ENCODE measurements at regions not wholly inside any gene's neighbourhood (a gene's known extent, or its start where the extent isn't known, plus 50 kb on each side); places are given as distances from the start of the nearest gene placed in this dataset.

DNA sequence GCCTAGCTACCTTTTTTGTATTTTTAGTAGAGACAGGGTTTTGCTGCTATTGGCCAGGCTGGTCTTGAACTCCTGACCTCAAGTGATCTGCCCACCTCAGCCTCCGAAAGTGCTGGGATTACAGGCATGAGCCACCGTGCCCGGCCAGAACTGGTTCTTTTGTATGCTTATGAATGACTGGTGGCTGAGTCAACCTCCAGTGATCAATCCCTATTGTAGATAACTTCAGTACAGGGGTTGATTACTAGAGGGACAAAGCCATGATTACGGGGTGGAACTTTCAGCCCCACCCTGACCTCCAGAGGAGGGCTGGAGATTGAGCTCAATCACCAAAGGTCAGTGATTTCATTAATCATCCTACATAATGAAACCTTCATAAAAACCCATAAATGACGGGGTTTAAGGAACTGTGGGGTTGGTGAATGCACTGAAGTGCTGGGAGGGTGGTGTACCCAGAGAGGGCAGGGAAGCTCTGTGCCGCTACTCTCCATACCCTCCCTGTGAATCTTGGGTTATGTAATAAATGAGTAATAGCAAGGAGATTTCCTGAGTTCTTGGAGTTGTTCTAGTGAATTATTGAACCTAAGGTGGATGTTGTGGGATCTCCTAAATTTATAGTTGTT lies 281.8 kb upstream of the CXCR4 start:
- FAIRE-seq = no peak

DNA sequence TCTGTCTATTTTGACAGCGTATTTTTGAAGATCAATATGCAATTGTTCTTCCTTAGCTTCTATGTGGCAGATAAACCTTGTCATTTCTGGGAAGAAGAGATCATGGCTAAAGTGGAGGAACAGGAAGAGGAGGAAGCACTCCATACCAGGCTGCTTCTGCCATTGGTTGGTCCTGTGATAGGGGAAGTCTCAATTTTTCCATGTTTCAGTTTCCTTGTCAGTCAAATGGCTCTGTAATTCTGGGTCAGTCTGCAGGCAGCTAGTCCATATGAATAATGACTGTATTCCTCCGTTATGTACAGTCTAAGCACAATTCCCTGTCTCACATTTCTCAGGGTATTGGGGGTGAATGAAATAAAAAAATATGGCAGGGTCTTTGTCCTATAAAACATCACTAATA lies 277.6 kb upstream of the CXCR4 start:
- FAIRE-seq = no peak

DNA sequence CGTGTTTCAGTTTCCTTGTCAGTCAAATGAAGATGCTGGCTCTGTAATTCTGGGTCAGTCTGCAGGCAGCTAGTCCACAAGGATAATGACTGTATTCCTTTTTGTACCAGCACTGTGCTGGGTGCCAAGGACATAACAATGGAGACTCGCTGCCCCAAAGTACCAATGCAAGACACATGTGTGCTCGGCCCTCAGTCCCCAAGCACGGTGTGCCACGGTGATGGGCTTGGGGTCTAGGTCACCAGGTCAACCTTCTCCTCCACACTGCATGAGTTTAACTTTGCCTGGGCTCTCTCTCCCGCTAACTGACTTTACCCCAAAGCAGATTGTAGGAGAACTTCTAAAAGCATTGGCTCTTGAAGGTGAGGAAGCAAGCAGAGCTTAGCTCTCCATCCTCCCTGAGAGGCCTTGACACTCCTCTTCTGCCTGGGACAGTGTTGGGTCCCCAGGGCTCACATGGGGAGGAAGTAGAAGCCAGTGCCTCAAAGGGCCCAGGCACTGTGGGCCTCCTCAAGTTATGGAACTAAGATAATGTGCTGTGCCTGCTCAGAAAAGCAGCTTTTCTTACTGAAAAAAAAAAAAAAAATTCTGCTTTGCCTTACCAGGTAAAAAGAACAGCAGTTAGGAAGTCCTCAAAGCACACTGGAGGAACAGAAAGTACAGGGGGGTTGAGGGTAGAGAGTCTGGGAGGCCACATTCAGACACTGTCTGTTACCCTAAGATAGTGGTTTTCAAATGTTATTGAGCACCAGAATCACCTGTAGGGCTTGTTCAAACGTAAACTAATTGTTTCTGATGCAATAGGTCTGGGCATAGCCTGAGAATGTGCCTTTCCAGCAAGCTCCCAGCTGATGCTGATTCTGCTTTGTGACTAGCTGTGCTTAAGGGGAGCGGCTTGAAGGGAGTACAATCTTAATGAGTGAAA lies 276.4 kb upstream of the CXCR4 start:
- FAIRE-seq = no peak

DNA sequence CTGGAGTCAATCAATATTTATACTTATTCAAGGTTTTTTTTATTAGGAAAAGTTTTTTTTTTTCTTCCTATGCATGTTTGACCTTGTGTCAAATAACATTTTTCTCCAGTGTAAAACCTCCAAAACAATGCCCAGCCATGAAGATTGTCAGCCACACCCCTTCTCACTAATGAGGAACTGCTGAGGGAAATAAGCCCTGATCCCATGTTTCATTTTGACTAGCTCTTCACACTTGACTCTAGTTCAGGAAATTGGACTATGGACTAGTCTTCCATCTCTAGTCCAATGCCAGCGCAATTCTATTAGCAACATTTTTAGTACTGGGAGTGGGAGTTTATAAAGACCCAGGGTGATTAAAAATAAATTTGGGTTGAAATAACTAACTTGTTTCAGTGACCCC lies 275.6 kb upstream of the CXCR4 start:
- FAIRE-seq = no peak

DNA sequence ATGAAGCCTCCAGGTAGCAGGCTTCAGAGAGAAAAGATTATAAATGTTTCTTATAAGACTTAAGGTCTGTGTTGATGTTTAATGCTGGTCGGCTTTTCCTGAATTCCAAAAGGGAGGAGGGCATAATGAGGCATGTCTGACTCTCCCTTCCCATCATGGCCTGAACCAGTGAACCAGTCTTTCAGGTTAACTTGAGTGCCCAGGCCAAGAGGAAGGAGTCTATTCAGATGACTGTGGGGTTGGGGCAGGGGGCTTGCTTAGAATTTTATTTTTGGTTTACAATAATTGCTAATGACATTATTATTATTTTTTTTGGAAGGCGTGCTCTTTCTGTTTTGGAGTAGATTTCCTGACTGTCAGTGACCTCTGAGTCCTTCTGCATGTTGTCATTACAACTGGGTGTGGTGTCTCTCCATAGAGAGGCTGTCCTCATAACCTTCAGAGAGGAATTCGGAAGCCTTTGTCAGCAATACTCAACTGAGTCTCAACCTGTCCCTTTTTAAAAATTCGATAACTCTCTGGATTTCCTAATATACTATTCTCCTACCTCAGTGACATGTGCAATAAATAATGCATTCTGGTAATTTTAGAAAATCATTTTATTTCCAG lies 275.1 kb upstream of the CXCR4 start:
- FAIRE-seq = no peak

DNA sequence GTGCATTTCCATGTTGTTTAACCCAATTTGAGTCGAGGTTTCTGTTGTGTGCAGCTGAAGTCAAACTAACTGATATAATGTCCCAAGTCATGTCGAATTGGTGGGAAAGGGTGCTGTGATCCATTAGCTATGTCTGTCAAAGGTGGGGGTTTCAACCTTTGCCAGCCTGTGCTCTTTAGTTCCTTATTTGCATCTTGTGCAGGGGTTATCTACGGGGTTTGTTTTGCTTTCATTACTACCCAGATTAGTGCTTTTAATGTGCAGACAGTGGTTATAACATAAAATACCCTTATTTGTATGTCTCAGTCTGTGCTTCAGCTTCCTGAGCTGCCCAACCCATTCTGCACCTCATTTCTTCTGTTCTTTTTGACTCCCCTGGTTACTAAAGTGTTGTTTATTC lies 271.9 kb upstream of the CXCR4 start:
- FAIRE-seq = no peak

DNA sequence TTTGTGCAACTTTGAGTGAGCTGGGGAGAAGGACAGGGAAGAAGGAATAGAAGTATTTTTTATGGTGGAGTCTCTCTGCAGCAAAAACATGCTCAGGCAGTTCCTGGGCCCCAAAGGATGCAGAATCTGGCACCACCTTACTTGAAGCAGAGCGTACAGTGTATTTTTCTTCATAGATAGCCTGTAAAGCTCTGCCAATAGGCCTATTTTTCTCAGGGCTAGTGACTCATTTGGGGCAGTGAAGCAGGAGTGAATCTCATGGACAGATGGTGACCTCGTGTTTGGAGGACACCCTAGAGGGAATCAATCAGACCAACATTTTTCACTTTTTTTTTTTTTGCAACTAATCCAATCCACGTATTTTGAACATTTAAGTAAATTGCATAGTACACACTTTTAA lies 268.1 kb upstream of the CXCR4 start:
- no peak for FAIRE-seq

DNA sequence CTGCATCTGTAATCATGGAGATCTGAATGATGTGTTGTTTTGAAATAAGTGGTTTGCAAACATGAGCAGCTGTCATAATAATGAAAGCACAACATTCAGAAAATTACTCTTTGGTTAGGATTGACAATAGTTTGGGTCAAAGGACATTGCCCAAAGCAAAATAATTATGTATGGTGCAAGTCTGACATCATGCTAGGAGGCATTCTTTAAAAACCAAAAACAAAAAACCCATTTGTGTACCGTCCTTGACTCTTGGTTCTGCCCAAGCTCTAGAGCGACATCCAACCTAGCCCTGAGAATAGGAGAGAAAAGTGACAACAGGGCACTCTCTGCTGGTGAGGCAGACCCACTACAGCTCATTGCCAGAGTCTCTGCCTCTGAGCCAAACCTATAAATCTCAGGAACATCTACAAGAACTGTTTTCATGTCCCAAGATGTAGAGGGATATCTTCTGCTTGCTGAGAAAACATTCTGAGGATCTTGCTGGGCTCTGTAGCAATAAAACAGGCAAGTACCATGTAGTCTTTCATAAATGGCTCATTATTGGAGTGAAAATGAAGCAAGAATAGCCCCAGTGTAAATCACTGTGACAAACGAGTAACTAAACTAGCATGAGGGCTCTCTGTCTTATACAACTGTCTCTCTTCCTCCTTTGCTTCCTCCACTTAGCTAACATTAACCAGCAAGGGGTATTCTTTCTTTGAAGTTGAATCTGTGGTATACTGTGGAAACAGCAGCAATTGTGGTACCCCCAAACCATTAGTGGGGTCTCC lies 266.8 kb upstream of the CXCR4 start:
- FAIRE-seq = no peak

DNA sequence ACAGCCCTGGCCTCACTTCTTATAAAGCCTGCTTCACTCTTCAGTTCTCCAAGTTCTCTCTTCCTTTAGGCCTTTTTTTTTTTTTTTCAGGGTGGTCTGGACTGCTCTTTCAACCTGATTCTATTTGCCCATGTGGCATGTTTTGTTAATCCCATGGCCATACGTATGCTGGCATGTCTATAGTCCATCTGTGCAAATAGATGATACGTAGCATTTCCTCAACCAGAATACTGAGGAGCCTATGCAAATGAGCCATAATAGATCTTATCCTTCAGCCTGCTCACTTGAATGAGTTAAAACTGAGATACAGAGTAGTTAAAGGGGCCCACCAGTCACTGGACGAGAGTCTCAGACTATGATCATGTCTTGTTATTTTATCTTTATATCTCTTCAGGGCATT lies 265.2 kb upstream of the CXCR4 start:
- no peak for FAIRE-seq

DNA sequence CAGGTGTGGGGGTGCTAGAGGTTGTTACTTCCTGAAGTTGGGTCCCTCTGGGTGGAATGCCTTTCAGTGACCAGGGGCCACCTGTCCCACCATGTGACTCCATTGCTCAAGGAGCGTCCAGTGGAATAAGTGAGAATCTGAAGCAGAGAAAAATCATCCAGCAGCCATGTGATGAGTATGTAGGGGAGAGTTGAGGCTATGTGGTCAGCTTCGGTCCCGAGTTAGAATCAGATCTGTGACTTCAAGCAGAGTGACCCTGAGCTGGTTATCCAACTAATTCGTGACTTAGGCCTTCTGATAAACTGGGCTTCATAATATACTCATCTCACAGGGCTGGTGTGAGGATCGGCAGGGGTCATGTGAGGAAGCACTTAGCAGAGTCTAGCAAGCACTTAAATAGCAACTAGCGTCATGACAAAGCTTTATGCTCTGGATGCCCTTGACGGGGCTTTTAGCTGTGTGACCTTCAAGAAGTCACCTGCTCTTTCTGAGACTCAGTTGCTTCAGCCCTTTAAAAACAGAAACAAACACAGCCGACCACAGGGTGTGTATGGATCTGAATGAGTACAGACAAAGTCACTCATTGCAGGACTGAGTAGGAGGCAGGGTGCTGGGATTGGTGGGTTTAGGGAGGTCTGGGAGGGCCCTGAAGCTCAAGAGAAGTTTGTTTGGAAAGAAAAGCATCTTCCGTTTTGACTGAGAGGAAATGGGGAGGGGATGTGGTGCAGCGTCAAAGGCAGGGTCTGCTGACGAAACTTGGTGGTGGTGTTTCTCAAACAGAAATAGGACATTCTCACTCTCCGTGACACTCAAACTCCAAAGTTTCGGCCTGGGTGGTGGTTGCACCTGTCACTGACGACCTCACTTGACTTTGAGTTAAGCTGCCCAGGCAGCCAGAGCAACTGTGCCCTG lies 264.0 kb upstream of the CXCR4 start:
- no peak for FAIRE-seq

DNA sequence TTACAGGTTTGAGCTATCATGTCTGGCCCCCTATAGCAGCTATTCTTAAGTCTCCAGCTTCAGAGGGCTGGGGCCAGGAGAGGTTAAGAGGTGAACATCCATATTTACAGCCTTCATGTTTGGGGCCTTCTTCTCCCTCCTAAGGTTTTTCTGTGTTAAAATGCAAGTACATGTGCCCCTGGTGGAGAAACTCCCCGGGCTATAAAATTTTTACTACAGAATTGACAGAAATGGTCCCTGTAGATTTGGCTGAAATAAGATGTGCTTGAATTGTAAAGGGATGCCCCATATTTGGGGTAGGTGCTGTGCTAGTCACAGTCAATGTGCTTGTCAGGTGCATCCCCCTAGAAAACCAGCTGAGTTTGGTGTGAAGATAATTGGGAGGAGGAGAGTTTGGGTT lies 263.3 kb upstream of the CXCR4 start:
- no peak for FAIRE-seq

DNA sequence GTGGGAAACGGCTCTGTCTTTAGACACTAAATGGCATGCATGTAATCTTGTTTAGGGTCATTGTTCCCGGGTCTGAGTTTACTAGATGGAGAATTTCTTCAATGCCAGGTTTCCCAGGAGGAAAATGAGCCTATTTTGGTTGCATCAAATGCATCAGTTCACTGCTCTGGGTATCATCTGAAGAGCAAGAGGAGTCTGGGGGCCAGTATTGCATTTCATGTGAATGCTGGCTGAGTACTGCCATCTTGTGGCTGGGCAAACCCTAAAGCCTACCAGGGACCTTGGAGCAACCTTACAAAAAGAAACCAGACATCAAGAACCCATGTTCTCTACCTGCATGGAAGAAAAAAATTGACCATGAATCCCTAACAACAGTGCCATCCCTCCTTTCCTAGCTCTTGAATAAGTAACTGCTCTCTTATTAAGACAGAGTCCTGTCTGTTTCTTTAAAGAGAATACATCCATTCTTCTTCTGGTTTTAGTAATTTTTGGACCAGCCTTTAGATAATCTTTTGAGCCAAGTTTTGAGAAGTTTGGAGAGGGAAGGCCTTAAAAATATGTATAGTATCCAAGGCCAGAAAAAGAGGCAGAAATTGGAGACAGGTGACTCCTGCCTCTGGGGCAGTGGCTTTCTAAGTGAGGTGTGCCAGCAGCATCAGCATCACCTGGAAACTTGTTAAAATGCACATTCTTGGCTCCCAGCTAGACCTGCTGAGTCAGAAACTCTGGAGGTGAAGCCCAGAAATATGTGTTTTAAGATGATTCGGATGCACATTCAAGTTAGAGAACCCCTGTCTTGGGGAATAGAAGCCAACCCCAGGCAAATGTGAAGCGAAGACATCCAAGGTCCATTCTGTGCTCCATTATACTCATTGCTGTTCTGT lies 261.0 kb upstream of the CXCR4 start:
- no peak for FAIRE-seq

DNA sequence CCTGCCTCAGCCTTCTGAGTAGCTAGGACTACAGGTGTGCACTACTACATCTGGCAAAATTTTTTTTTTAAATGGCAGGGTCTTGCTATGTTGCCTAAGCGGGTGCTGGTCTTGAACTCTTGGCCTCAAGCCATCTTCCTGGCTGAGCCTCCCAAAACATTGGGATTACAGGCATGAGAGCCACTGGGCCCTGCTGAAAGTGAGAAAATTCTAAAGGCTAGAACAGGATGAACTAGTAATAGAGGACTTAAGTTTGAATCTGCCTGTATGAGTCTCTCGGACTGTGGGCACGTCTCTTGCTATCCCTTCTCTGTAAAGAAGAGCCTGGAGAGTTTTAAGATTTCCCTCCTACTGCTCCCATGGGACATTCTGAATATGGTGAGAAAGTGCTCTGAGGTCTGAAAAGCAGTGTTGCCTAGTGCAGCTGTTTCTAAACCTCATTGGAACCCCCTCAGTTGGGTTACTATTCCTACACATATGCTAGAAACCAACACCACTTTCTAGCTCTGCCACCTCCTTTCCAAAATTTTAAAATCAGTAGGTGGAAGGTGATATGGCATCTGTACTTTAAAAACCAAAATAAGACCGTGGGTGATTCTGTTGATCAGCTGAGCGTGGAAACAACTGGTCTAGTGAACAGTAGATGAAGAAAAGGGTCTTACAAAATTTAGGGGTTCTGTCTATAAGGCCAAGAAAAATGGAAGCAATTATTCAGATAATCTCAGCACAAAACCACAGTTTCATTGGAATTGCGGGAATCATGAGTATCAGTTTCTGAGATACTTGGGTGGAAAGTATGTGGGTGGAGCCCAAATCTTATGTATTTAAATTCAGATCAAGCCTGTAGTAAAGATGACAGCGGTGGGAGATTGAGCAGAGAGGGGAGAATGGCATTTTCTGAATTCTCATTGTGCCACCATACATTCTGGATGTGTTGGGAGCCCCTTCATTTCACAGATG lies 259.8 kb upstream of the CXCR4 start:
- FAIRE-seq = no peak

DNA sequence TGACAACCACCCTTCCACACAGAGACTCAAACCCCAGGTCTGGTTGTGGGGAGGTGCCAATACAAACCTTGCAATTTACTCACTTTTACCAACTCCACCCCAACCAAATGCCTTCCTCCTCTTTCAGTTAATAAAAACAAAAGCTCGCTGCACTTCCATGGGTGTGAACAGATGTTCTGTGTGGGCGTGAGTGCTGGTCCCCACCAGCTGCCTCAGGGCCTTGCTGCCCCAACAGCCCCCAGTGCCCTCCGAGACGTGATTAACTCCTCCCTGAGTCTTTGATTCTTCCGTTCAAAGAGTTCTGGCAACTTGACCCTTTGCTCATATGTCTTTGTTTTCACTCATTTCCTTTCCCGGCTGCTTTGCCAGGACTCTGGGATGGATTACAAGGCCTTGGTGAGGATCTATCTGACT lies 258.9 kb upstream of the CXCR4 start:
- no peak for FAIRE-seq

DNA sequence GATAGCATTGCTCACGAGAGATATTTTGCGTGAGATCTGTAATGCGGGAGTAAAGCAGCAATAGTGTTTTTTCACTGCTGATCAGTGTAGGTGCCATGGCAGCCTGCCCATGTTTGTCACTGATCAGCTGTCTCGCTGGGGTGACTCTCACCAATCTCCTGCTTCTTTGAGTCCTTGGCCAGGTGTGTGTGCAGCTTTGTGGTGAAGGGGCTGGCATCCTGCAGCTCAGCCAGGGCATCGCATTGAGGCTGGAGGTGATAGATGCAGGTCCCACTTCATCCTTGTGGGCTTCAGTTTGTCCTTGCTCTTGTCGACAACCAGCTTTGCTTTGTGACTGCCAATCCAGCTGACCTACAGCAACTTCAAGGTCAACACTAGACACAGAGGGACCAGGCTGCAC lies 258.3 kb upstream of the CXCR4 start:
- FAIRE-seq = no peak

DNA sequence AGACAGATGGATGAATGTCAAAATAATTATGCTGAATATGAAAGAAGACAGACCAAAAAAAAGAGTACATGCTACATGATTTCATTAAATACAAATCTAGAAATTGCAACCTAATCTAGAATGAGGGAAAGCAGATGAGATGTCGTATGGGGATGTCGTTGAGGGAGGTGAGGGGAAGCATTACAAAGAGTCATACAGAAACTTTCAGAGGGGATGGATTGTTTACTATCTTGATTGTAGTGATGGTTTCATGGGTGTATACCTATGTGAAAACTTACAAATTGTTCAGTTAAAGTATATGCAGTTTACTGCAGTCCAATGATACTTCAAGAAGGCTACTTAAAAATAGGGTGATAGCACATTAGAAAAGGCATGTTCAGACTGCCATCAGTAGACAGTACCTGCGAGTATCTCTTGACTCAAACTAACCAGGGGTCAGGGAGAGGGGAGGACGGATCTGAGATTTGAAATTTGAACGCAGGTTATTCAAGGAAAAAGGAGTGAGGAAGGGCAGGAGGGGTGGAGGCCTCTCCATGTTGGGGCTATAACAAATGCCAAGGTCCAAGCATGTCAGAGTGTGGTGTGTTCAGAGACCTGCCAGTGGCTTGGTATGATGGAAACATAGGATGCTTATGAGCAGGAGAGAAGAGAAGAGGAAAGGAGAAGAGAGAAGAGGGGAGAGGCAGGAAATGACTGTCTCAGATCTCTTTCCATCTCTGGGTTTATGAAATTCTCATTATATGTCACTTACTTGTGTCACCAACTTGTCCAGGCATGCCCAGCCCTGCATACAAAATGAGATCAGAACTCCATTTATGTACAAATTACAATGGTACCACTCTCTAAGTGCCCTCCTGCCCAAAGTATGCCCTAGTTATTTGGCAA lies 257.3 kb upstream of the CXCR4 start:
- no peak for FAIRE-seq

DNA sequence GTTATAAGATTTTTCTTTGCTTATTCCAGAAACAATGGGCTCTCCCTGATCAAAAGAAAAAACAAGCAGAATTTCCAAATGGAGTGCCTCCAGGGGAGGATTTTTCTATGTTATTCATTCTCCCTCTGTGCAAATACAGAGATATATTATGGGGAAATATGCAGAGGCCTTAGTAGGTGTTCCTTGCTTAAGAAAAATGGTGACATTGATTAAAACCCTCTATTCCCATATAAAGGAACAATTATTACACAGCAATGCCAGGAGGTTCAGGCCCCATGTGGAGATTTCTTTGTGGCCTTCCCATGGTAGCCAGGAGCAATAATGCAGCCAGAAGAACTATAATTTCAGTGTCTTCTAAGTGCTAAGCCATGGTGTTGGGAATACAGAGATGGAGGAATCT lies 255.9 kb upstream of the CXCR4 start:
- no peak for FAIRE-seq

DNA sequence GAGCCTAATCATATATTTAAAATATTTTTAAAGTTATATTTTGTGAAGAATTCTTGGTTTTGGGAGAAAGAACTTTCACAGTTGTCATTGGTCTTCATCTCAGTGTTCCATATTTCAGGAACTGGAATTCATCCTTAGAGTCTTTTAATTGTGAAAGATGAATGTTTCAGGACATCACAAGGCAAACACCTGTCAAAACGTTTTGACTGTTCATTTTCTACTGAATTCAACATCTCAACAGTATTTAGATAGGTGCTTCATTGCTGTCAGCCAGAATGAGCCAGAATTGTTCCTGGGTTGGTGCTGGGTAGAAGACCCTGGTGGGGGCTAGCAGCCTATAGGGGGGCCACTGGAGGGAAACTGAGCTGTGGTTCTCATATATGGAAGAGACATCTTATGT lies 255.1 kb upstream of the CXCR4 start:
- no peak for FAIRE-seq

DNA sequence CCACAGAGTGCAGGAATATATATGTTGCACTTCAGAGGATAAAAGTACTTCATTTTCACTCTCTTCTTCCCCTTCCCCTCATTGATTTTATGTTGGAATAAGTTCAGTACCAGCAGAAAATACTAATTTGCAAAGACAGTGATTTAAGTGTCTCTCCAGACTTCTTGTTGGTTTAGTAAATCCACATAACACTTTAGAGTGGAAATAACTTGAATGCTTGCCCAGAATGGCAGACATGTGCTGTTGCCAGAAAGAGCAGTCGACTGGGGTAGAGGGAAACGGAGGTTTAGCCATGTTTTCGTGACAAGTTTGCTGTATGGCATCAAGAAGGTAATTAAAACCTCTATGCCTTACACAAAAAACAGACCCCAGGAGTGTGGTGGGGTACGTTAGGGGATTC lies 246.0 kb upstream of the CXCR4 start:
- no peak for FAIRE-seq

Data from endometrium (tissue), 2 donors.